ENCODE measurements at regions not wholly inside any gene's neighbourhood (a gene's known extent, or its start where the extent isn't known, plus 50 kb on each side); places are given as distances from the start of the nearest gene placed in this dataset.
"Not testable (repeated sequence)": the region's sequence is repeated elsewhere in the genome, so short reads cannot be mapped to it uniquely, and the experiment has no call there.

GRCh38 chr1:83445873-83446272 lies 553.1 kb downstream of the TTLL7 start:
- H3K4me1 ChIP-seq; H3K27me3 ChIP-seq; ATAC-seq; H3K36me3 ChIP-seq; DNase-seq; intact Hi-C loops (cut with DNase I); H3K9me3 ChIP-seq; H3K27ac ChIP-seq; H3K4me3 ChIP-seq: not testable (repeated sequence)
- 73% methylated on average over 2 of the region's 3 CpGs for WGBS (ENCODE audit: insufficient coverage, low coverage, low lambda C conversion rate, missing lambda C conversion rate)

GRCh38 chr1:83442412-83442811 lies 556.5 kb downstream of the TTLL7 start:
- ATAC-seq; H3K9me3 ChIP-seq; H3K27me3 ChIP-seq; H3K27ac ChIP-seq; H3K4me3 ChIP-seq; H3K36me3 ChIP-seq; H3K4me1 ChIP-seq; DNase-seq; intact Hi-C loops (cut with DNase I): not testable (repeated sequence)
- no CpG with 5 or more reads among the region's 3 CpGs for WGBS (ENCODE audit: insufficient coverage, low coverage, low lambda C conversion rate, missing lambda C conversion rate)

DNA sequence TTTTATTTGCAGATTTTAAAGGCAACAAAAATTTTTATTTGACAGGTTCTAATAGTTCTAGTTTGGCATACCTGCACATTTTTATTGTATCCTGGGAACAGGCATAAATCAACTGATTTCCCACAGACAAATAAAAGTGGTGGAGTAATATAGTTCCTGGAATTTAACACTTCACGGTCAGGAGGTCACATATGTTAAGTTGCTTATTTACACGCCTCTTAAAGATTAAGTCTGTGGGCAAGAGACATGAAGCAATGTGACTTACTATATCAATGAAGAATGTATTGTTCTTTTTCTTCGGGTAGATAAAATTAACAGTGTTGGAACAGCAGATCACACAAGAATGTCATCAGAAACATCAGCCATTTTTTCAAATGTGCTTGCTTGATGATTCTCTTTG lies 558.3 kb downstream of the TTLL7 start:
- intact Hi-C loops (cut with DNase I); DNase-seq; ATAC-seq: not testable (repeated sequence)

DNA sequence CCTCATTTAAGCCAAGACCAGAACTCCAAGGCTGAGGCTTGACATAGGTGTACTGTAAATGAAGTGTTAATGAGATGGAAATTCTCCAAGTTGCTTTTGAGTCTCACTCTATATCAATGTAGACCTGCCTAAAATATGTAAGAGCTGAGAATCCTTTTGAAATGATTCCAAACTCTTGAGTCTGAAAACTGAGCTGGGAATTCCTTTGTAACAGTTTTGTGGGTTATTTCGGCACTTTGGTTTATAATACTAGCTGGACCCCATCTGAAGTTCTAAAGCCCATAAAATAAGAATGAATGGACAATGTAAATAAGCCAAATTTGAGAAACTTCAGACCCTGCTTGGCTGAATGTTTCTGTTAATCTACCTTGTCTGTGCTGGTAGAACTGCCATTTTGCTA lies 558.9 kb downstream of the TTLL7 start:
- DNase-seq; H3K4me1 ChIP-seq; H3K27ac ChIP-seq; ATAC-seq; H3K4me3 ChIP-seq; H3K36me3 ChIP-seq; intact Hi-C loops (cut with DNase I); H3K27me3 ChIP-seq; H3K9me3 ChIP-seq: not testable (repeated sequence)
- WGBS (ENCODE audit: insufficient coverage, low coverage, low lambda C conversion rate, missing lambda C conversion rate), result 77% methylated on average over 1 of the region's 1 CpG

More for the DNA sequence above, 558.3 kb downstream of the TTLL7 start:
- H3K9me3 ChIP-seq, H3K27ac ChIP-seq, H3K36me3 ChIP-seq, H3K4me3 ChIP-seq, H3K27me3 ChIP-seq, H3K4me1 ChIP-seq: not testable (repeated sequence)
- WGBS (ENCODE audit: insufficient coverage, low coverage, low lambda C conversion rate, missing lambda C conversion rate), result 84% methylated on average over 3 of the region's 3 CpGs

- H3K4me1 ChIP-seq; H3K9me3 ChIP-seq; H3K27ac ChIP-seq; DNase-seq; intact Hi-C loops (cut with DNase I); H3K27me3 ChIP-seq; H3K4me3 ChIP-seq; ATAC-seq; H3K36me3 ChIP-seq: not testable (repeated sequence)
- WGBS (ENCODE audit: insufficient coverage, low coverage, low lambda C conversion rate, missing lambda C conversion rate), result 91% methylated on average over 1 of the region's 1 CpG
Observed at GRCh38 chr1:83438316-83438715, 560.6 kb downstream of the TTLL7 start.

GRCh38 chr1:83435336-83435735 lies 563.6 kb downstream of the TTLL7 start:
- DNase-seq; H3K4me1 ChIP-seq; H3K9me3 ChIP-seq; H3K36me3 ChIP-seq; H3K27ac ChIP-seq; intact Hi-C loops (cut with DNase I); ATAC-seq; H3K4me3 ChIP-seq; H3K27me3 ChIP-seq: not testable (repeated sequence)
- 80% methylated on average over 2 of the region's 2 CpGs for WGBS (ENCODE audit: insufficient coverage, low coverage, low lambda C conversion rate, missing lambda C conversion rate)

- H3K36me3 ChIP-seq; H3K27ac ChIP-seq; ATAC-seq; DNase-seq; intact Hi-C loops (cut with DNase I); H3K9me3 ChIP-seq; H3K4me1 ChIP-seq; H3K27me3 ChIP-seq; H3K4me3 ChIP-seq: not testable (repeated sequence)
- 71% methylated on average over 2 of the region's 2 CpGs for WGBS (ENCODE audit: insufficient coverage, low coverage, low lambda C conversion rate, missing lambda C conversion rate)
Observed at GRCh38 chr1:83427566-83427965, 571.4 kb downstream of the TTLL7 start.

DNA sequence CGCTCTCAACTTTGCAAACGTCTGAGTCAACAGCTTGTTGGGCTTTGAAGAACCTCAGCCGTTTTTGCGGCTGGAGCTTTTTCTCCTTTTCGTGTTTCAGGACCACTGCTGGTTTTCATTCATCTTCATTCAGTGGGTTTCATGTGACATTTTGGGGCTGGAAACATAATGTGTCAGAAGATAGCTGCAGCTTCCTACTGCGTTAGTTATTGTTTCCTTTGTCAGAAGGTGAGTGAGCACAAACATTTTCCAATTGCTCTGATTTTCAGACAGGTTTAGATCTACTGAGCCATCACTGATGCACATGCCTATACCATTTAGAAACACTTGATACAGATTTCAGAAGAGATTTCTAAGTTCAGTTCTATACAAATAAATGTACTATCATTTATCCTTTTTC lies 575.5 kb downstream of the TTLL7 start:
- ATAC-seq; H3K36me3 ChIP-seq; H3K4me3 ChIP-seq; H3K9me3 ChIP-seq; intact Hi-C loops (cut with DNase I); H3K27me3 ChIP-seq; H3K27ac ChIP-seq; H3K4me1 ChIP-seq; DNase-seq: not testable (repeated sequence)
- 85% methylated on average over 6 of the region's 6 CpGs for WGBS (ENCODE audit: insufficient coverage, low coverage, low lambda C conversion rate, missing lambda C conversion rate)

GRCh38 chr1:83418558-83418957 lies 580.4 kb downstream of the TTLL7 start:
- DNase-seq (no peak), ATAC-seq (no peak)
- WGBS (ENCODE audit: insufficient coverage, low coverage, low lambda C conversion rate, missing lambda C conversion rate), result 78% methylated on average over 1 of the region's 1 CpG
- Histone ChIP-seq H3K27me3 (no peaks in the 10 kb centered on the region), H3K4me1 (no peaks in the 10 kb centered on the region), H3K4me3 (no peak overlapping the region), H3K36me3 (no peaks in the 10 kb centered on the region), H3K9me3 (no peaks in the 10 kb centered on the region), H3K27ac (no peak overlapping the region)
- intact Hi-C loops (cut with DNase I), result no loop called here
- TF ChIP-seq POLR2A (IDR thresholded peaks at IDR 0.05), result no peak
- TF ChIP-seq, protein P1, sequence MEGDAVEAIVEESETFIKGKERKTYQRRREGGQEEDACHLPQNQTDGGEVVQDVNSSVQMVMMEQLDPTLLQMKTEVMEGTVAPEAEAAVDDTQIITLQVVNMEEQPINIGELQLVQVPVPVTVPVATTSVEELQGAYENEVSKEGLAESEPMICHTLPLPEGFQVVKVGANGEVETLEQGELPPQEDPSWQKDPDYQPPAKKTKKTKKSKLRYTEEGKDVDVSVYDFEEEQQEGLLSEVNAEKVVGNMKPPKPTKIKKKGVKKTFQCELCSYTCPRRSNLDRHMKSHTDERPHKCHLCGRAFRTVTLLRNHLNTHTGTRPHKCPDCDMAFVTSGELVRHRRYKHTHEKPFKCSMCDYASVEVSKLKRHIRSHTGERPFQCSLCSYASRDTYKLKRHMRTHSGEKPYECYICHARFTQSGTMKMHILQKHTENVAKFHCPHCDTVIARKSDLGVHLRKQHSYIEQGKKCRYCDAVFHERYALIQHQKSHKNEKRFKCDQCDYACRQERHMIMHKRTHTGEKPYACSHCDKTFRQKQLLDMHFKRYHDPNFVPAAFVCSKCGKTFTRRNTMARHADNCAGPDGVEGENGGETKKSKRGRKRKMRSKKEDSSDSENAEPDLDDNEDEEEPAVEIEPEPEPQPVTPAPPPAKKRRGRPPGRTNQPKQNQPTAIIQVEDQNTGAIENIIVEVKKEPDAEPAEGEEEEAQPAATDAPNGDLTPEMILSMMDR (IDR thresholded peaks at IDR 0.05), result no peak

DNA sequence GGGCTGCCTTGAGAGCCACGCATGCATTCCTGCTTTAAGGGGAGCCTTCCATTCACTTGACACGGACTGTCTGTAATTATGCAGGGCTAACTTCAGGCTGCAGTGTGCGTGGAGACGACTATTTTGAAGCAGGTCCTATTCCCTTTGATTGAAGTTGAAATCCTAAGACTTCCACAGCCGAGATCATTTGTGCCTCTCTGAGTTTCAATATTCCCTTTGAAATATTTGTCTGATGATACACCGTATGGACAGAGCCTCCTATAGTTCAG lies 585.2 kb downstream of the TTLL7 start:
- no CpG with 5 or more reads among the region's 6 CpGs for WGBS (ENCODE audit: insufficient coverage, low coverage, low lambda C conversion rate, missing lambda C conversion rate)
- H3K36me3 ChIP-seq; intact Hi-C loops (cut with DNase I); H3K27ac ChIP-seq; ATAC-seq; H3K4me3 ChIP-seq; DNase-seq; H3K27me3 ChIP-seq; H3K9me3 ChIP-seq; H3K4me1 ChIP-seq: not testable (repeated sequence)

DNA sequence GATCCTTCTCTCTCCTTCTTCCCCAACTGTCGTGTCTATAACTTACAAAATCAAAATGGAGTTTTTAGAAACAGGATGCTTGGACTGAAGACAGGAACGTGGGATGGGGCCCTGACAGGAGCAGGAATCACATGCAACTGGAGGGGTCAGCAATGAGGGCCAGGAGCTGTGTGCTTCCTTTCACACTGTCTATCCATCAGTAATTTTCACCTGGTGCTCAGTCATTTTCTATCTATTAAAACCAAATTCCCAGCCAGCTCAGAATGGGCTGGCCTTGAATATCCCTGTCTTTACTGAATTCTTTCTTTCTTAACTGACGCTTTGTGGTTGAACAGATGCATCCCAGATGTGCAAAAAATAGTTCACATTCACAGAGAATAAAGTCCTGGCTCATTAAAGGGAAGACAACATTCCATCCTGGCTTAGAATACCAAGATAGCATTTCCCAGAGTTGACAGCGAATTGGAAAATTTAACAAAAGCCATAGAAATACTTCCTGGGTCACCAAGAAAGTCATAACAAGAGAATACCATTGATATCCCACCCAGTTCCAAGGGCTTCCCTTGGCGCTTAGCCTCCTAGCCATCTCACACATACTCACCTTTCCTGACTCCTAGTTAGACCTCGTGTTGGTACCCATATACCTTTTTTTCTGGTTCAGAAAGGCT lies 588.1 kb downstream of the TTLL7 start:
- H3K27me3 ChIP-seq; H3K27ac ChIP-seq; intact Hi-C loops (cut with DNase I); H3K9me3 ChIP-seq; H3K4me3 ChIP-seq; H3K4me1 ChIP-seq; H3K36me3 ChIP-seq; ATAC-seq; DNase-seq: not testable (repeated sequence)
- WGBS (ENCODE audit: insufficient coverage, low coverage, low lambda C conversion rate, missing lambda C conversion rate), result 67% methylated on average over 4 of the region's 6 CpGs

Measured in right lobe of liver (tissue), 6 donors.